Stimulated activated CD4-positive, alpha-beta T cell treated with anti-CD3 and anti-CD28 coated beads, Interleukin-1b, Interleukin-23, amount 100 ng/mL, for 1 hour (primary cell): ENCODE measurements at regions not wholly inside any gene's neighbourhood (a gene's known extent, or its start where the extent isn't known, plus 50 kb on each side); places are given as distances from the start of the nearest gene placed in this dataset.
"Not testable (repeated sequence)": the region's sequence is repeated elsewhere in the genome, so short reads cannot be mapped to it uniquely, and the experiment has no call there.

Experiments used
- DNase-seq, 2 donors: peaks; one replicate each; pipeline ENCODE4 v3.0.0-alpha.2; 2020; ENCODE audit warnings: low read depth in 2 of 2

DNA sequence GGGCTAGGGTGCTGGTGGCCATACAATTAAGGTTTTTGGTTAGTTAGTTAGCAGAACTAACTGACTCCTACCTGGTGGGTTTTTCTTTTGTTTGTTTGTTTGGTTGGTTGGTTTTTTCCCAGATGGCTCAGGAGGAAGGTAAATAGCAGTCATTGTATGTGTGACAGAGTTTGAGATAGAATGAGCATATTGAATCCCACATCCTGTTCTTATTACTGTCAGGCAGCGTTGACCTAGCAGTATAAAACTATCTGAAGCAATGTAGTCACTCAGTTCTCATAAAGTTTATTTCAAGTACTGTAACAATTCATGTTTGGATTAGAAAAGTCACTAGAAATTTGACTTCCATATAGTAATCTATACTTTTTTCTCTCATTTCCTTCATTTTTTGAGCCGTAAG is 113.5 kb upstream of the NBPF19 start:
- DNase-seq: not testable (repeated sequence)

DNA sequence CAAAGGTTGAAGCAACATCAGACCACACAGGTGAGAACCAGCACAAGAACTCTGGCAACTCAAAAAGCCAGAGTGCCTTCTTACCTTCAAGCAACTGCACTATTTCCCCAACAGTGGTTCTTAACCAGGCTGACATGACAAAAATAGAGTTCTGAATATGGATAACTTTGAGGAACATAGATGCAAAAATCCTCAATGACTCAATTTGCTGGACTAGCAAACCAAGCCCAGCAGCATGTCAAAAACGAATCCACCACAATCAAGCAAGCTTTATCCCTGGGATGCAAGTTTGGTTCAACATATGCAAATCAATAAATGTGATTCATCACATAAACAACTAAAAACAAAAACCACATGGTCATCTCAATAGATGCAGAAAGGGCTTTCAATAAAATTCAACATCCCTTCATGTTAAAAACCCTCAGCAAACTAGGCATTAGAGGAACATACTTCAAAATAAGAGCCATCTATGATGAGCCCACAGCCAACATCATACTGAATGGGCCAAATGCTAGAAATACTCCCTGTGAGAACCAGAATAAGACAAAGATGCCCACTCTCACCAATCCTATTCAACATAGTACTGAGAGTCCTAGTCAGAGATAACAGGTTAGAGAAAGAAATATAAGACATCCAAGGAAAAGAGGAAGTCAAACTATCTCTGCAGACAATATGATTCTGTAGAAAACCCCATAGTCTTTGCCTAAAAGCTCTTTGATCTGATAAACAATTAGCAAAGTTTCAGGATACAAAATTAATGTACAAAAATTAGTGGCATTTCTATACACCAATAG is 110.5 kb upstream of the NBPF19 start:
- not testable (repeated sequence) for DNase-seq

DNA sequence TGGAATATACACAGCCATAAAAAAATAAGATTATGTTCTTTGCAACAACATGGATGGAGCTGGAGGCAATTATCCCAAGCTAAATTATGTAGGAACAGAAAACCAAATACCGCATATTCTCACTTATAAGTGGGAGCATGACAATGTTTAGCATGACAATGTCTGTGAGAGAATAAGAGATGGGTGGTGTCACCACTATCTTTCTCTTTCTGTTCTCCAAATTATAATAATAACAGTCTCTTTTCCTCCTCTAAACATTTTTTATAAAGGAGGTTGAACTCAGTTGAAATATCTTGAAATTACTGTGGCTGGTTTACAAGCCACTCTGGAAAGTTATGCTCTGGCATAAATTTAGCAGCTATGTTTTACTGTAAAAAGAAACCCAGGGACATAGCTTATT is 108.4 kb upstream of the NBPF19 start:
- not testable (repeated sequence) for DNase-seq

DNA sequence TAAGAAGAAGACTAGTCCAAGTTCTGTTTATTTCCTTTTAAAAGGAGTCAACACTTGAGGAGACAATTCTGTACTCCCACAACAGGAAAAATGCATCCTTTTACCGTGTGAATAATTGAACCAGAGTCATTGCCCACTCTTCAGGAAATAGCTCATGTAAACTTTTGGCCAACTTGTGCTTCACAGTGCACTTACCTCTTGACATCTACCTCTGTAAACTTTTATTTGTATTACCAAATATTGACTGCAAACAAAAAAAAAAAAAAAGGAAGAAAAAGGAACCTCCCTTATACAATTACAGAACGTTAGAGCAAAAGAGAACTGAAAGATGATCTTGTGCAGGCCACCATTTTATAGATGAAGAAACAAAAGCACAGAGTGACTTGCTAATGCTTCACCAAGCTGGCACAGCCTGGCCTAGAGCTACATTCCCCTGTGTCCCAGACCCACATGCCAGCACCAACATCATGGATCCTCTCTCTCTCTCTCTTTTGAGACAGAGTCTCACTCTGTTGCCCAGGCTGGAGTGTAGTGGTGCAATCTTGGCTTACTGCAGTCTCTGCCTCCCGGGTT is 107.3 kb upstream of the NBPF19 start:
- not testable (repeated sequence) for DNase-seq

DNA sequence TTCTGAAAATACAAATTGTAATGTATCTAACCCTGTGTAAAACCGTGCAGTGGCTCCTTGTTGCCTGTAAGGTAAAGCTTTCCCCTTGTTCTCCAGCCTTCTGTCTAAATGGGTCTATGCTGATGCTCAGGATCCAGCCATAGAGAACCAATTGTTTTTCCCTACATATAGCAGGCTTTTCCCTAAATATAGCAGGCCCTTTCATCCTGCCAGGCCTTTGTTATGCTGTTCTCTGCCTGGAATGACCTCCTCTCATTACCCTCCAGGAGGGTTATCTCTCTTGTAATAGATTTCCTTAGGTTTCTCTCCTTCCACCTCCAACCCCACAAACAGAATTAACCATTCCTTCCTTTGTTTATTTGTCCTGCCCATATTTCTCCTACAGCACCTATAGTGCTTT is 106.5 kb upstream of the NBPF19 start:
- not testable (repeated sequence) for DNase-seq

DNA sequence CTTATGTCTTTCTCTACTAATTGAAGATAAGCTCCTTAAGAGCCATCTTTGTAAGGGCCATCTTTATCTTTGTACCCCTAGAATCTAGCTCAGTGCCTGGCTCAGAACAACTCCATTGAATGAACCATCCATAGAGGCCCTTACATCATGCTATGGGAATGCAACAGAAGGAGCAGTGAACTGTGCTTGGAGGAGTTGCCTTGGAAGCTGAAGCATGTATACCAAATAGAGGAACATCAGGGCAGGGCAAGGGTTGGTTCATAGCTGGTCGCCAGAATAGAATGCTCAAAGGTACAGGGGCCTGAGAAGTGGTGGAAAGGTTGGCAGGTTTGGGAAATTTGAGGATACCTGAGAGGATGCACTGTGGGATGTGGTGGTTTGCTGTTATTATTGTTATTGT is 105.8 kb upstream of the NBPF19 start:
- DNase-seq: not testable (repeated sequence)

DNA sequence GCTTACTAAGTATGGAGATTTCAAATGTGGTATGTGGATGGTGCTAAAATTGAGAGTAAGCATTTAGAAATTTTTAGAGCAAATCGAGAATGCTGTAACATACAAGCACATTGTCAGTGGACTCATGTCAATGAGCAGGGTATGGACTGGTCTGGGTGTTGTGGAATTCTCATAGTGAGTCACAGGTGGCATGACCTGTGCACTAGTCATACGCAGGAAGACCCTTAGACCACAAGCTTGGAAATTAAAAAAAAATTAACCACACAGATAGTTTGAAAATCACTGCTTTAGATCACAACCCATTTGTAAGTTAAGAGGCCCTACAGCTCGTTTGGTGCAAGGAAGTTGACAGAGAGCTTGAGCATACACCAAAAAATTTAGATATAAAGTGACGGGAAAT is 102.9 kb upstream of the NBPF19 start:
- DNase-seq: not testable (repeated sequence)

DNA sequence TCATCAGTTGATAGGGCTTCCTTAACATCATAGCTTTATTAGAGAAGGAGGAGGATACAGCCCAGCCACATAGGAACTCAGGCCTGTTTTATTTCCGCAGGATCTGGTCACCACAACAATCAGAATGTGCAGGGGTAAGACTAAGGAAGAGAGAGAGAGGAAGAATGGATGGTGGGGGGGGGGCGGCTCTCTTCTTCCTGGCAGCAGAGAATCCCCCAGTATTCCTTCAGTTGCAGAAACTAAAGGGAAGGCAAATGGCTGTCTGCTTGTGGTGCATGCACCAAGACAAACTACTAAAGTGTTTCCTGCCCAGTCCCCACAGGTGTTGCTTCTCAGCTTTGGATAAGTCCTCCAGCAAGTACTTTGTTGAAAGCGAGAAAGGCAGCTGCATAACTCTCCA is 96.4 kb upstream of the NBPF19 start:
- DNase-seq: not testable (repeated sequence)

DNA sequence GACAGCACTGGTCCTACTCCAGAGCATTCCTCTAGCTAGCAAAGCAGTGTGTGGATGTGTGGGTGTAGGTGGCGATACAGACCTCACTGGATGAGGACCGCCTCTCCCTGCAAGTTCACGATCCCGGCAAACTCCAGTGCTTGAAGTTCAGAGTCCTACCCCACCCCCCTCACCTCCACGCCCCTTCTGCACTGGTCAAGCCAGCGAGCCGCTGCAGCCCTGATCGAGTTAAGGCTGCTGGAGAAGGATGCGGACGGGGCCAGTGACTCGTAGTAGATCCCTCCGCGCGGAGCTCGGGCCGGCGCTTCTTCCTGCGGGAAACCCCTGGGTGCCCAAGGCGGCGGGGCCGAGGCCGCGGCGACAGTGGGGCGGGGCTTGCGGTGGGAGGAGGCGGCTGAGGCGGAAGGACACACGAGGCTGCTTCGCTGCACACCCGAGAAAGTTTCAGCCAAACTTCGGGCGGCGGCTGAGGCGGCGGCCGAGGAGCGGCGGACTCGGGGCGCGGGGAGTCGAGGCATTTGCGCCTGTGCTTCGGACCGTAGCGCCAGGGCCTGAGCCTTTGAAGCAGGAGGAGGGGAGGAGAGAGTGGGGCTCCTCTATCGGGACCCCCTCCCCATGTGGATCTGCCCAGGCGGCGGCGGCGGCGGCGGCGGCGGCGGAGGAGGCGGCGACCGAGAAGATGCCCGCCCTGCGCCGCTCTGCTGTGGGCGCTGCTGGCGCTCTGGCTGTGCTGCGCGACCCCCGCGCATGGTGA is 84.5 kb upstream of the NBPF19 start:
- peak; percentile 12 to 32 for DNase-seq

DNA sequence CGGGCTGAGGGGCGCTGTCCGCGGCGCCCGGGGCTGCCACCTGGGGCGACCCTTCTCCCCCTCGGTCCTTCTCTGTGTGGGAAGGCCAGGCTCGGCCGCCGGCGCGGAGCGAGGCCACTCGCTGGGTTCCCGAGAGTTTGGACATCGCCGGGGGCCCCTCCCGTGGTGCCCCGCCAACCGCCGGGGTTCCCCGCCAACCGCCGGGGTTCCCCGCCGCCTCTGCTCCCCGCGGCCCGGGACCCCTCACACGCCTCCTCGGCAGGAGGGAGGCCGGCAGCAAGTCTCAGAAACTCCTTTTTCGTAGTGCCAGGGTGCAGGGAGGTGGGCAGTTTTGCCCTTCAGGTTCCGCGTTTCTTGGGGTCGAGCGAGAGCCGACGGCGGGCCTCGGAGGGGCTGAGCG is 83.9 kb upstream of the NBPF19 start:
- not testable (repeated sequence) for DNase-seq

DNA sequence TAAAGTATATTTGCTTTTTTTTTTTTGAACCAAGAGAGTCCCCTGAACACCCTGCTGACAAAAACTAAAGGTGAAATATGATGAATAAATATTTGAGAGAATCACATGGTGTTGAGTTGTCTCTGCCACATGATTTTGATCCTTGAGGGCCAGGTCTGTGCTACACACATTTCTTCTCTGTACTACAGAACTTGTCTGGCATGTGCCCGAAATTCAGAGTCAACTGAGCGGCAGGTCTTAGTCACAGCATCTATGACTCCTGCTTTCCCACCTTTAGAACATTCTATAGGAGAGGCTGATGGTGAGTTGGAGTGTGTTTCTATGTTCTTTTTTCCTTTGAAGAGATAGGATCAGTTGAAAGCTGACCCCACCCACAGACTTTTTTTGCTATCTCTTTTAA is 79.0 kb upstream of the NBPF19 start:
- DNase-seq: peak in 1 of 2 donors; percentile 9

DNA sequence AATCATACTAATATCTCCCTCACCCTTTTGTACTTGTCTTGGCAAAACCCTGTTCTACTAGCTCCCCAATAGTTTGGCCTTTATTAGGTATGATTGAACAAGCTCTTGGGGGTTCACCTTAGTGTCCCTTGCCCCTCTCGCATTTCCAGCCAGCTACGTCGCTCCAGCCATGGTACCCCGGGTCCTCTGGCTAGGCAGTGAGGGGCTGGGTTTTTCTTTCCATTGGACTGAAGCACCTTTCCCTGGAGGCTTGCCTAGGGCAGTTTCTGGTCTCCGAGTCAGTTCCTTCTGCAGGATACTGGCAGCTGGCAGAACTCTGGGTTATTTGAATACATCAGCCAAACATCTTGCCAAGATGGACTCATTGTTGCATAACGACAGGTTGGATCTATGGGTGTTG is 76.3 kb upstream of the NBPF19 start:
- DNase-seq: not testable (repeated sequence)

DNA sequence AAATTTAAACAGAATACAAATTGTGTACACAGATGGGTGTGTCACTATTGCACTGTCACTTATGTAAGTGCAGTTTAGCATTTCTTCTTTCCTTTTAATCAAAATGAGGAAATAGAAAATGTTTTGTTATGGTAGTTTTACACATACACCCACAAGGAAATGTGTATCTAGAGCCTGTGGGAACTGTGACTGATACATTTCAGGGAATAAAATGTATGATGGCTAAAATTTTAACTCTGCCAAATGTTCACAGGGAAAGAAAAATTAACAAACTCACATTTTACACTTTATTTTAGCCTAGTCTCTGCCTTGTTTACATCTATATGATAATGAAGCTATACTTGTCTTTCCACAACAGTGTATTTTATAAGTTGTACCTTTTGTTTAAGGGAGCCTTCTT is 66.4 kb upstream of the NBPF19 start:
- not testable (repeated sequence) for DNase-seq

DNA sequence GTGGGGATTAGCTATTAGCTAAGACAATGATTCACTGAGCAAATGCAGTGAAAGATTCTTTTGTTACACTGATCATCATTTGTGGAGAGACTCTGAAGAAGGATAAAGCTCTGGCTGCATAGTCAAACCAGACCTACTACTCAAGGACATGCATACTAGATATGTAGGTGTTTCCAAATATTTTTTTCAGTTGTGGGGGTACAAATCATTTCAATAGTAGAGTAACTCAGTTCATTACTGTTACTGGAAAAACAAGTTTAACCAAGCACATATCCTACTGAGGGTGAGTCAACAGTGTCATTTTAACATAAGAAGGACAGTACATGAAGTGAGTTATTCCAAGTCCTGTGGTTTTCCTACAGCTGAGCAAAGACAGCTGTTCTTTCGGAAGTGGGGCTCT is 59.5 kb upstream of the NBPF19 start:
- not testable (repeated sequence) for DNase-seq

DNA sequence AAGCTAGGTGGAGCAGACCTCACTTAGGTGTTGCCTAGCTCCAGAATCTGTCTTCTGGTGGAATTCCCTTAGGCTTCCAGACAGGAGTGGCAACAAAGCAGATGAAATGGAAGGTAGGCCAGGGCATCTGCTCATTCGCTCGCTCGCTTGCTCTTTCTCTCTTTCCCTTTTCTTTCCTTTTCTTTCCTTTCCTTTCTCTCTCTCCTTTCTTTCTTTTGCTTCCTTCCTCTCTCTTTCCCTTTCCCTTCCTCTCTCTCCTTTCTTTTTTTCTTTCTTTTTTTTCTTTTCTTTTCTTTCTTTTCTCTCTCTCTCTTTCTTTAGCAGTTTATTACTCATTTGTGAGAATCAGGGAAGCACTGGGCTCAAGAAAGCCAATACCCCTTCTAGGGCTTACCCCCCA is 56.1 kb upstream of the NBPF19 start:
- DNase-seq: not testable (repeated sequence)

DNA sequence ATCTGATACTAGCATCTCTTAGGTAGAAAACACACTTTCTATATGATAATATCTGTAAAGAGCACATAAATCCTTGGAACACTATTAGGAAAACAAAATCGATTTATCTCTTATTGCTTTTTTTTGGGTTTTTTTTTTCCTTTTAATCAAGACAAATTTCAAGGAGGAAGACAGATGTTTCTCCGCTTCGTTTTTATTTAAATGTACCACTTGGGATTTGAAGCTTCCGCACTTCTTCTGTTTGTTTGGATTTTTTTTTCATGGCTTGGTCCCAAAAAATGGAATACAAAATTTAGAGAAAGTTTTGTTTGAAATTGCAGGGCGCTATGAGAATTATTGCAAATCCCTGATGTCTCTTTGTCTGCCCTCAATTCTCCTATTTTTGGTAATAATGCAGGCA is 51.7 kb upstream of the NBPF19 start:
- not testable (repeated sequence) for DNase-seq
